ENCODE measurements at regions not wholly inside any gene's neighbourhood (a gene's known extent, or its start where the extent isn't known, plus 50 kb on each side); places are given as distances from the start of the nearest gene placed in this dataset.
"Not testable (repeated sequence)": the region's sequence is repeated elsewhere in the genome, so short reads cannot be mapped to it uniquely, and the experiment has no call there.

DNA sequence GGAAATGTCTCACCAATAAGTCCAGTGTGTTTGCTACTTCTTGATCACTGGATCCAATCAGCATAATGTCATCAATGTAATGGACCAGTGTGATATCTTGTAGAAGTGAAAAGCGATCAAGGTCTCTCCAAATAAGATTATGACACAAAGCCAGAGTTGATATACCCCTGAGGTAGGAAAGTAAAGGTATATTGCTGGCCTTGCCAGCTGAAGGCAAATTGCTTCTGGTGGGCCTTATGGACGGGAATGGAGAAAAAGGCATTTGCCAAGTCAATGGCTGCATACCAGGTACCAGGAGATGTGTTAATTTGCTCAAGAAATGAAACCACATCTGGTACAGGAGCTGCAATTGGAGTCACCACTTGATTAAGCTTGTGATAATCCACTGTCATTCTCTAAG lies 158.5 kb downstream of the CYP26A1 start:
- TF ChIP-seq, protein P1, sequence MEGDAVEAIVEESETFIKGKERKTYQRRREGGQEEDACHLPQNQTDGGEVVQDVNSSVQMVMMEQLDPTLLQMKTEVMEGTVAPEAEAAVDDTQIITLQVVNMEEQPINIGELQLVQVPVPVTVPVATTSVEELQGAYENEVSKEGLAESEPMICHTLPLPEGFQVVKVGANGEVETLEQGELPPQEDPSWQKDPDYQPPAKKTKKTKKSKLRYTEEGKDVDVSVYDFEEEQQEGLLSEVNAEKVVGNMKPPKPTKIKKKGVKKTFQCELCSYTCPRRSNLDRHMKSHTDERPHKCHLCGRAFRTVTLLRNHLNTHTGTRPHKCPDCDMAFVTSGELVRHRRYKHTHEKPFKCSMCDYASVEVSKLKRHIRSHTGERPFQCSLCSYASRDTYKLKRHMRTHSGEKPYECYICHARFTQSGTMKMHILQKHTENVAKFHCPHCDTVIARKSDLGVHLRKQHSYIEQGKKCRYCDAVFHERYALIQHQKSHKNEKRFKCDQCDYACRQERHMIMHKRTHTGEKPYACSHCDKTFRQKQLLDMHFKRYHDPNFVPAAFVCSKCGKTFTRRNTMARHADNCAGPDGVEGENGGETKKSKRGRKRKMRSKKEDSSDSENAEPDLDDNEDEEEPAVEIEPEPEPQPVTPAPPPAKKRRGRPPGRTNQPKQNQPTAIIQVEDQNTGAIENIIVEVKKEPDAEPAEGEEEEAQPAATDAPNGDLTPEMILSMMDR (IDR thresholded peaks at IDR 0.05): not testable (repeated sequence)
- TF ChIP-seq POLR2A (IDR thresholded peaks at IDR 0.05): not testable (repeated sequence)
